H1 (cell line): ENCODE measurements at regions not wholly inside any gene's neighbourhood (a gene's known extent, or its start where the extent isn't known, plus 50 kb on each side); places are given as distances from the start of the nearest gene placed in this dataset.

Experiments
- BCL11A ChIP-seq, 2 experiments: IDR thresholded peaks; one replicate each; pipeline ENCODE4 v1.6.1; 2011; ENCODE audit warnings: low read depth in 2 of 2, low read length in 2 of 2, mild to moderate bottlenecking in 2 of 2
- KDM4A ChIP-seq: IDR thresholded peaks from one replicate; pipeline ENCODE4 v1.7.1; 2012; ENCODE audit warnings: low read depth, mild to moderate bottlenecking, moderate library complexity, low read length, inconsistent platforms; ENCODE audit not compliant: severe bottlenecking
- POLR2AphosphoS5 ChIP-seq: IDR thresholded peaks from 2 replicates; pipeline ENCODE4 v1.6.1; 2011; ENCODE audit warnings: low read depth, low read length
- SAP30 ChIP-seq: fragments of 300-600 bp; sonication (generic); IDR thresholded peaks from 2 replicates; pipeline ENCODE4 v1.7.1; 2012; ENCODE audit warnings: low read length, moderate library complexity, mild to moderate bottlenecking, inconsistent platforms; ENCODE audit not compliant: insufficient read depth, insufficient replicate concordance
- SIX5 ChIP-seq: IDR thresholded peaks from 2 replicates; pipeline ENCODE4 v1.6.1; 2011; ENCODE audit warnings: mild to moderate bottlenecking, low read depth, low read length
- SP1 ChIP-seq: IDR thresholded peaks from 2 replicates; pipeline ENCODE4 v1.6.1; 2011; ENCODE audit warnings: low read depth, low read length
- SUZ12 ChIP-seq: fragments of 200-600 bp; sonication (generic); IDR thresholded peaks from 2 replicates; pipeline ENCODE4 v1.6.1; 2012; ENCODE audit warnings: mild to moderate bottlenecking, inconsistent platforms, low read length, moderate library complexity, mixed read lengths
- ZNF274 ChIP-seq: IDR thresholded peaks from 2 replicates; pipeline ENCODE4 v1.7.0; 2012; ENCODE audit warnings: low read length, borderline replicate concordance; ENCODE audit errors: extremely low read depth
- TF ChIP-seq, protein P1 (sequence below): fragments of 300-600 bp; sonication (generic); IDR thresholded peaks from 2 replicates; pipeline ENCODE4 v1.7.1; 2012; ENCODE audit warnings: low read length, moderate library complexity, mild to moderate bottlenecking, inconsistent platforms; ENCODE audit not compliant: insufficient replicate concordance

- TF ChIP-seq, protein P1, sequence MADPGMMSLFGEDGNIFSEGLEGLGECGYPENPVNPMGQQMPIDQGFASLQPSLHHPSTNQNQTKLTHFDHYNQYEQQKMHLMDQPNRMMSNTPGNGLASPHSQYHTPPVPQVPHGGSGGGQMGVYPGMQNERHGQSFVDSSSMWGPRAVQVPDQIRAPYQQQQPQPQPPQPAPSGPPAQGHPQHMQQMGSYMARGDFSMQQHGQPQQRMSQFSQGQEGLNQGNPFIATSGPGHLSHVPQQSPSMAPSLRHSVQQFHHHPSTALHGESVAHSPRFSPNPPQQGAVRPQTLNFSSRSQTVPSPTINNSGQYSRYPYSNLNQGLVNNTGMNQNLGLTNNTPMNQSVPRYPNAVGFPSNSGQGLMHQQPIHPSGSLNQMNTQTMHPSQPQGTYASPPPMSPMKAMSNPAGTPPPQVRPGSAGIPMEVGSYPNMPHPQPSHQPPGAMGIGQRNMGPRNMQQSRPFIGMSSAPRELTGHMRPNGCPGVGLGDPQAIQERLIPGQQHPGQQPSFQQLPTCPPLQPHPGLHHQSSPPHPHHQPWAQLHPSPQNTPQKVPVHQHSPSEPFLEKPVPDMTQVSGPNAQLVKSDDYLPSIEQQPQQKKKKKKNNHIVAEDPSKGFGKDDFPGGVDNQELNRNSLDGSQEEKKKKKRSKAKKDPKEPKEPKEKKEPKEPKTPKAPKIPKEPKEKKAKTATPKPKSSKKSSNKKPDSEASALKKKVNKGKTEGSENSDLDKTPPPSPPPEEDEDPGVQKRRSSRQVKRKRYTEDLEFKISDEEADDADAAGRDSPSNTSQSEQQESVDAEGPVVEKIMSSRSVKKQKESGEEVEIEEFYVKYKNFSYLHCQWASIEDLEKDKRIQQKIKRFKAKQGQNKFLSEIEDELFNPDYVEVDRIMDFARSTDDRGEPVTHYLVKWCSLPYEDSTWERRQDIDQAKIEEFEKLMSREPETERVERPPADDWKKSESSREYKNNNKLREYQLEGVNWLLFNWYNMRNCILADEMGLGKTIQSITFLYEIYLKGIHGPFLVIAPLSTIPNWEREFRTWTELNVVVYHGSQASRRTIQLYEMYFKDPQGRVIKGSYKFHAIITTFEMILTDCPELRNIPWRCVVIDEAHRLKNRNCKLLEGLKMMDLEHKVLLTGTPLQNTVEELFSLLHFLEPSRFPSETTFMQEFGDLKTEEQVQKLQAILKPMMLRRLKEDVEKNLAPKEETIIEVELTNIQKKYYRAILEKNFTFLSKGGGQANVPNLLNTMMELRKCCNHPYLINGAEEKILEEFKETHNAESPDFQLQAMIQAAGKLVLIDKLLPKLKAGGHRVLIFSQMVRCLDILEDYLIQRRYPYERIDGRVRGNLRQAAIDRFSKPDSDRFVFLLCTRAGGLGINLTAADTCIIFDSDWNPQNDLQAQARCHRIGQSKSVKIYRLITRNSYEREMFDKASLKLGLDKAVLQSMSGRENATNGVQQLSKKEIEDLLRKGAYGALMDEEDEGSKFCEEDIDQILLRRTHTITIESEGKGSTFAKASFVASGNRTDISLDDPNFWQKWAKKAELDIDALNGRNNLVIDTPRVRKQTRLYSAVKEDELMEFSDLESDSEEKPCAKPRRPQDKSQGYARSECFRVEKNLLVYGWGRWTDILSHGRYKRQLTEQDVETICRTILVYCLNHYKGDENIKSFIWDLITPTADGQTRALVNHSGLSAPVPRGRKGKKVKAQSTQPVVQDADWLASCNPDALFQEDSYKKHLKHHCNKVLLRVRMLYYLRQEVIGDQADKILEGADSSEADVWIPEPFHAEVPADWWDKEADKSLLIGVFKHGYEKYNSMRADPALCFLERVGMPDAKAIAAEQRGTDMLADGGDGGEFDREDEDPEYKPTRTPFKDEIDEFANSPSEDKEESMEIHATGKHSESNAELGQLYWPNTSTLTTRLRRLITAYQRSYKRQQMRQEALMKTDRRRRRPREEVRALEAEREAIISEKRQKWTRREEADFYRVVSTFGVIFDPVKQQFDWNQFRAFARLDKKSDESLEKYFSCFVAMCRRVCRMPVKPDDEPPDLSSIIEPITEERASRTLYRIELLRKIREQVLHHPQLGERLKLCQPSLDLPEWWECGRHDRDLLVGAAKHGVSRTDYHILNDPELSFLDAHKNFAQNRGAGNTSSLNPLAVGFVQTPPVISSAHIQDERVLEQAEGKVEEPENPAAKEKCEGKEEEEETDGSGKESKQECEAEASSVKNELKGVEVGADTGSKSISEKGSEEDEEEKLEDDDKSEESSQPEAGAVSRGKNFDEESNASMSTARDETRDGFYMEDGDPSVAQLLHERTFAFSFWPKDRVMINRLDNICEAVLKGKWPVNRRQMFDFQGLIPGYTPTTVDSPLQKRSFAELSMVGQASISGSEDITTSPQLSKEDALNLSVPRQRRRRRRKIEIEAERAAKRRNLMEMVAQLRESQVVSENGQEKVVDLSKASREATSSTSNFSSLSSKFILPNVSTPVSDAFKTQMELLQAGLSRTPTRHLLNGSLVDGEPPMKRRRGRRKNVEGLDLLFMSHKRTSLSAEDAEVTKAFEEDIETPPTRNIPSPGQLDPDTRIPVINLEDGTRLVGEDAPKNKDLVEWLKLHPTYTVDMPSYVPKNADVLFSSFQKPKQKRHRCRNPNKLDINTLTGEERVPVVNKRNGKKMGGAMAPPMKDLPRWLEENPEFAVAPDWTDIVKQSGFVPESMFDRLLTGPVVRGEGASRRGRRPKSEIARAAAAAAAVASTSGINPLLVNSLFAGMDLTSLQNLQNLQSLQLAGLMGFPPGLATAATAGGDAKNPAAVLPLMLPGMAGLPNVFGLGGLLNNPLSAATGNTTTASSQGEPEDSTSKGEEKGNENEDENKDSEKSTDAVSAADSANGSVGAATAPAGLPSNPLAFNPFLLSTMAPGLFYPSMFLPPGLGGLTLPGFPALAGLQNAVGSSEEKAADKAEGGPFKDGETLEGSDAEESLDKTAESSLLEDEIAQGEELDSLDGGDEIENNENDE: no peak
- TF ChIP-seq SAP30: no peak
- no peak for TF ChIP-seq BCL11A (IDR thresholded peaks at IDR 0.05; ENCODE audit: low read depth in 2 of 2, low read length in 2 of 2)
- no peak for TF ChIP-seq SUZ12
- TF ChIP-seq POLR2AphosphoS5: no peak
- no peak for TF ChIP-seq SIX5
- TF ChIP-seq KDM4A: no peak
- no peak for TF ChIP-seq ZNF274
- TF ChIP-seq SP1: no peak
Measured at GRCh38 chr12:16785953-16786352, 180.0 kb upstream of the LMO3 start (continued).
